HPDE6-E6E7 (cell line): ENCODE measurements at regions not wholly inside any gene's neighbourhood (a gene's known extent, or its start where the extent isn't known, plus 50 kb on each side); places are given as distances from the start of the nearest gene placed in this dataset.
A peak's percentile ranks its signal among the peaks of the same experiment; 100 is the strongest.
"Not testable (repeated sequence)": the region's sequence is repeated elsewhere in the genome, so short reads cannot be mapped to it uniquely, and the experiment has no call there.

Experiments used
- DNase-seq: peaks from one replicate; pipeline ENCODE4 v3.0.0; 2011; ENCODE audit warnings: missing footprints; ENCODE audit errors: extremely low spot score

GRCh38 chr4:158313566-158313965, 103.3 kb downstream of the TMEM144 start:
- no peak for DNase-seq

GRCh38 chr4:158314756-158315487, 104.6 kb downstream of the TMEM144 start:
- DNase-seq = peak; percentile 38

GRCh38 chr4:158315706-158316105, 105.4 kb downstream of the TMEM144 start:
- no peak for DNase-seq

- DNase-seq = no peak
These were observed 106.0 kb downstream of the TMEM144 start for GRCh38 chr4:158316264-158316663.

- no peak for DNase-seq
These were observed 109.6 kb downstream of the TMEM144 start for GRCh38 chr4:158319880-158320279.

GRCh38 chr4:158322109-158322508, 111.8 kb downstream of the TMEM144 start:
- DNase-seq = no peak

GRCh38 chr4:158327525-158327924, 117.2 kb downstream of the TMEM144 start:
- no peak for DNase-seq

GRCh38 chr4:158331863-158332262, 121.6 kb downstream of the TMEM144 start:
- DNase-seq = no peak

GRCh38 chr4:158333820-158334219, 123.5 kb downstream of the TMEM144 start:
- no peak for DNase-seq

- no peak for DNase-seq
These were observed 131.6 kb downstream of the TMEM144 start for GRCh38 chr4:158341896-158342295.

- no peak for DNase-seq
These were observed 136.3 kb downstream of the TMEM144 start for GRCh38 chr4:158346576-158346975.

- no peak for DNase-seq
These were observed 137.3 kb downstream of the TMEM144 start for GRCh38 chr4:158347556-158347955.

- DNase-seq = no peak
These were observed 139.9 kb downstream of the TMEM144 start for GRCh38 chr4:158350161-158350560.

GRCh38 chr4:158353541-158354304, 143.4 kb downstream of the TMEM144 start:
- DNase-seq = no peak

GRCh38 chr4:158356301-158356700, 146.0 kb downstream of the TMEM144 start:
- no peak for DNase-seq

- DNase-seq = not testable (repeated sequence)
These were observed 153.7 kb upstream of the RXFP1 start for GRCh38 chr4:158367932-158368441.

GRCh38 chr4:158371158-158371557, 150.5 kb upstream of the RXFP1 start:
- peak; percentile 22 for DNase-seq

GRCh38 chr4:158374318-158374717, 147.4 kb upstream of the RXFP1 start:
- peak; percentile 27 for DNase-seq

- no peak for DNase-seq
These were observed 145.4 kb upstream of the RXFP1 start for GRCh38 chr4:158376106-158376840.

- DNase-seq = no peak
These were observed 137.3 kb upstream of the RXFP1 start for GRCh38 chr4:158384414-158384813.

GRCh38 chr4:158395343-158395742, 126.3 kb upstream of the RXFP1 start:
- DNase-seq = no peak

- no peak for DNase-seq
These were observed 125.8 kb upstream of the RXFP1 start for GRCh38 chr4:158395889-158396288.
